GM21526 (cell line): ENCODE measurements at regions not wholly inside any gene's neighbourhood (a gene's known extent, or its start where the extent isn't known, plus 50 kb on each side); places are given as distances from the start of the nearest gene placed in this dataset.
"Not testable (repeated sequence)": the region's sequence is repeated elsewhere in the genome, so short reads cannot be mapped to it uniquely, and the experiment has no call there.

Source experiments
- ATAC-seq: cut with Tn5 transposase; IDR thresholded peaks from one replicate; pipeline ENCODE4 v1.9.1; 2021; ENCODE audit warnings: moderate library complexity; ENCODE audit not compliant: unreplicated experiment, low FRiP score

DNA sequence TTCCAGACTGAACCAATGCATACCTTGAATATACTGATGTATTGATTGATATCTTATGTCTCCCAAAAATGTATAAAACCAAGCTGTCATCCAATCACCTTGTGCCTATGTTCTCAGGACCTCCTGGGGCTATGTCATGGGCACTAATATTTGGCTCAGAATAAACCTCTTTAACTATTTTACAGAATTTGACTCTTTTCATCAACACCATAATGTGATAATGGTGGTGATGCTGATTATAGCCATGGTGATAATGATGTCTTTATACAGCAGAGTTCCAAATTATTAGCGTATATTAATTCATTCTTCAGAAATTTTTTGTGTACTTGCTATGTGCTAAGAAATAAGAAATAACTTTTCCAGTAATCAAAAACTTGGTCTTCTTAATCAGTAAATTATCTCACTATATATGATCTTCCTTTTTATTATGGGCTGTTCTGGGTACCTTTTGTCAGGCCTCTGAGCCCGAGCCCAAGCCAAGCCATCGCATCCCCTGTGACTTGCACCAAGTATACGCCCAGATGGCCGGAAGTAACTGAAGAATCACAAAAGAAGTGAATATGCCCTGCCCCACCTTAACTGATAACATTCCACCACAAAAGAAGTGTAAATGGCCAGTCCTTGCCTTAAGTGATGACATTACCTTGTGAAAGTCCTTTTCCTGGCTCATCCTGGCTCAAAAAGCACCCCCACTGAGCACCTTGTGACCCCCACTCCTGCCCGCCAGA lies 496.2 kb upstream of the MMS22L start:
- not testable (repeated sequence) for ATAC-seq

GRCh38 chr6:97790926-97791590 lies 508.0 kb upstream of the MMS22L start:
- ATAC-seq = no peak

- no peak for ATAC-seq
These were observed 522.6 kb upstream of the MMS22L start for GRCh38 chr6:97805596-97805995.

DNA sequence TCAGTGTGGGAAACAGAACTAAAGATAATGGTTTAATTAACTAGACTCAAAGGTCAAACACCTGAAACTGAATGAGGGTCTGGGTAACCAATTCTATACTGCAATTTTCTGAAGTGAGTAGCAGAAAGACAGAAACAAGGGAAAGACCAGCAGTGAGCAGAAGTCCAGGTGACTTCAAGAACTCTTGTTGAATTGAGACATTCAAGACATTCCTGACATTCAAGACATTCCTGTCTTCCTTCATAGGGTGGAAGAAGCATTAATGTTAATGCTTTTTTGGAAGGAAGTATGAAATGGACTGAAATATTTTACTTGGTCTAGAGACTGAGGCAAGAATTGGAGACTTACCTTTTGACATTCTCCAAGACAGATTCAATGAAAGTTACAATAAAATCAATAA lies 529.9 kb upstream of the MMS22L start:
- ATAC-seq = no peak

GRCh38 chr6:97813889-97814567 lies 531.0 kb upstream of the MMS22L start:
- ATAC-seq = no peak

DNA sequence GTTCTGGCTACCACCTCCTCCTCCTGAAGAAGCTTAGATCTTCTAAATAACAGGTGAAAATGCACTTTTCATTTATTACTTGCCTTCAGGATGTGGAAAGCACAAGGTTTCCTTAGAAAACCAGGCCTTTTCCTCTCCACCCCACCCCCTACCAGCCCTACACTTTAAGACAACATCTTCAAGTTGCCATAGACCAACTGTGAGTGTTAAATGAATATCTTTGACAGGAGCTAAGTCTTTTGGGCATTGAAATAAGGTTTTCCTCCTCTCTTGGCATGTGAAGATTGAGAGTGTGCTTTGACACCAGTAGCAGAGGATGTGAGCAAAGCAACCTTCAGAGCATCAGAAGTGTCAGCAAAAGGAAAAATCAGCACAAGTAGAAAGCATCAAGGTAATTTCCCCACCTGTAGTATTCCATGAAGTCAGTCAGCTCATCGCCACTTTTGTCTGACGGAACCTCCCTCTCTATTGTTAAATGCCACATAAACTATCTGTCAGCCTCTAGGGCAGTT lies 532.3 kb upstream of the MMS22L start:
- no peak for ATAC-seq

DNA sequence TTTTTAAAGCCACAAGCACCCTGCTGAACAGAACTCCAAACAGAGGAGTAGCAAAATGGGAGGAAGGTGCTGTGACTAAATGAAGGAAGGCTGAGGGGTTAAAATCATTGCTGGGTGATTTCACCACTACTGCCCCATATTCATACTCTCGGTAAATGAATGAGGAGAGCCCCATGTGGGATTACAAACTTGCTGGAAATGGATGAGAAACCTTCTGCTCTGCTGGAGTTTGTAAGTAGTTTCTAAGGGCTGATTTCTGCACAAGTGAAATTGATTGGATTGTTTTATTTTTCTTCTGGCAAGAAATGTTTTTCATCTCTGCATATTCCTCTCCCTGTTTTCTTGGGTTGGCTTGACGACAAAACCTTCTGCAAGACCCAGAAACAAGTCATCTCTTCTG lies 533.5 kb upstream of the MMS22L start:
- no peak for ATAC-seq

DNA sequence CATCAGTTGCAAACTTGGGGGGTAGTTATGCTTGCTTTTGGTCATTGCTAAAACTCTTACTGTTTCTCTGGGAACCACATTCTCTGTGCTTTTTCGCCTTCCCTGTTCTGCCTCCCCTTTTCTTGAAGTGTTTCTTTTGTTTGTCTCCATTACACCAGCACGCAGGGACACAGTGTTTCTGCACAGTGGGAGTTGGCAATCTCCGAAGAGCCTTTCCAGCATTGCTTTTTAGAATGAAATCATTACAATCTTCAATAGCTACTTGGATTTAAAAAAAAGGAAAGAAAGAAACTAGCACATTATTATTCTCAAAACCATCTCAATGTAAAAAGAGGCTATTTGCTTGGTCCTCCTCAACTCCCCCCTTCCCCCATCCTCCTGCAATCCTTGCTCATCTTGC lies 536.7 kb upstream of the MMS22L start:
- no peak for ATAC-seq

DNA sequence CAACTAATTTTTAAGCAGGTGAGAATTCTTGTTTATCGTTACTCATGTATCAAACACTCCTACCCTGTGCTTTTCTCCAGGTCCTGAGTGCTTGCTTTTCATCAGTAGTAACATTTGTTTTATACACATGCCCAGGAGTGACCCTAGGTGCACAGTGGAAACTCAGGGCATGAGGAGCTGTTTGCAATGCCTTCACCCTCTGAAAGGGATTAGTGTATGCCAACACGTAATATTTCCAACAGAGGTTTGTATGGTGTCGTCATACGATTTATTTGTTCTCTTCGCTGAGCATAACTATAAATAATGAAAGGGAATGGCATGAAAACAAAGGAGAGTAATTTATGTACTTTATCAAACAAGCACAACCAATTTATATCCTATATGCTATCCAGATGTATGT lies 537.4 kb upstream of the MMS22L start:
- ATAC-seq = no peak

- ATAC-seq = no peak
These were observed 539.6 kb upstream of the MMS22L start for GRCh38 chr6:97822632-97823031.

DNA sequence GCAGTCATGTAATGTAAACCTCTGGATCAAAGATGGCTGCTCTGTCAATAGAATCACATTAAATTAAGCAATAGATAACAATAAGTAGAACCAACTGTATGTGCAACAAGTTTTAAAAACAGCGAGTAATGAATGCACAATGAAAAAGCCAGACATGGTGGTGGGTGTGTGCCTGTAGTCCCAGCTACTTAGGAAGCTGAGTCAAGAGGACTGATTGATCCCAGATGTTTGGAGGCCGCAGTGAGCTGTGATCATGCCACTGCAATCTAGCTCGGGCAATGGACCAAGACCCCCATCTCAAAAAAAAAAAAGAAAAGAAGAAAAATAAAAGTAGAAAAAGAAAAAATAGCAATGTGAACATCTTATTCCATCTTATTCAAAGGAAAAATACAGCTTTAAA lies 558.7 kb upstream of the MMS22L start:
- ATAC-seq = no peak

GRCh38 chr6:97842521-97842920 lies 559.5 kb upstream of the MMS22L start:
- no peak for ATAC-seq

DNA sequence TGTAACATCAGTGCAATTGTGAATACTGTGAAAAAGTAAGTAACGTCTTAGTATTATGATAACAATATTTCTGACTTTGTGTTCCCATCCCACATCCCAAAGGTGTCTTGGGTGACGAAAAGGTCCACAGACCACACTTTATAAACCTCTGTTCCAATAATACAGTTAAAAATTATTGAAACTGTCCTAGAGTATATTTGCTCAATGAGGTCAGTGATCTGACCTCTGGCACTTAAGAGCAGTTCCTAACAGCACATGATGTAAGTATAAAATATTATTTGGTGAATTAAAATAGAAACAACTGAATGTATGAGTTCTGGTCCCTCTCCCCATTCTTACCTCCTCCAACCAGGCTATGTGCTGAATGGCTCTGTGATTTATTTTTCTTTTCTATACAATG lies 566.4 kb upstream of the MMS22L start:
- ATAC-seq = no peak

DNA sequence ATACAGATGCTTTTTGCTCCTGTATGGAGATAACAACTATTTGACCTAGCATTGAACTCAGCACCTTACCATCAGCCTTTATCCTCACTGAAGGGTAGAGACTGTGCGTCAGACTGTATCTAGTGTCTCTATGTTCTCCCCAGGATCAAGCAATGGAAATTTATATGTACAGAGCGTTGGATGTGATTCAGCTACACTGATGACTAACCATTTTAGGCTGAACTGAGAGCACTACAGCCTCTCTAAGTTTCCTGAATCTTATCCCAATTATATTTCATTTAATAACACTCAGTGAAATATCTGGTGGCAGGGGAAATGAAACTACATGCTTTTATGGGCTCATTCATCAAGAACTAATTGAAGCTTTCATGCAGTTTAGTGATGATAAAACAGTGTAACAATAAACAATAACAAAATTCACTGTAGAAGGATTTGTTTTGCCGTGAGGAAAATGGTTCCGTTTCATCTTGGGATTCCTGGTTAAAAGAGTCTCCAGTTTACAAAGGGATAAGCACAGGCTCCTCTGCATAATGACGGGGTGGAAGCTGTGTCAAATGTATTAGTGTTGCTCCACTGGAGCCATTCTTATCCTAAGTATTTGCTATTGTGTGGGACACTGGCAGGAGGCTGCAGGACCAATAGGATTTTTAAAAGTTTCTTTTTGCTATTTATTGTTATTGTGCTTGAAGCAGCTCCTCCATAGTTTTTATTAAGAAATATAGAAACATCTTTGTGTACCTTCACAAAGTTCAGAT lies 567.6 kb upstream of the MMS22L start:
- no peak for ATAC-seq

- no peak for ATAC-seq
These were observed 580.7 kb upstream of the MMS22L start for GRCh38 chr6:97863697-97864096.

DNA sequence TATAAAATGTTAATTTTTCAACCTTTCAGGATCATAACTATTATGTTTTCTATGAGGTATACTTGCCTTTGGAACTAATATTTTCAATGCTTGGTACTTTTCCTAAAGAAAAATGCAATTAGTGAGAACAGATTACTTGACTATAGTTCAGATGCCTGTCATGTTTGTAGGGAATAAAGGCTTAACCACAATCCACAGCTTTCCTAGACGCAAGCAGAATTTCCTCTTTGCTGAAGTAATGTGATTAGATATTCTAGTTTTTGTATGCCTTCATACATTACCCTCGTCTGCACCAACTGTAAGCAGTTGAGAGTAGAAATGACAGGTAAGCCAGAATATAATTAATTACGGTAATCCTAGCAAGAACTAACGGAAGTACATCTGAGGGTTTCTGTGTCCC lies 581.4 kb upstream of the MMS22L start:
- no peak for ATAC-seq

- ATAC-seq = no peak
These were observed 581.8 kb upstream of the MMS22L start for GRCh38 chr6:97864826-97865225.

DNA sequence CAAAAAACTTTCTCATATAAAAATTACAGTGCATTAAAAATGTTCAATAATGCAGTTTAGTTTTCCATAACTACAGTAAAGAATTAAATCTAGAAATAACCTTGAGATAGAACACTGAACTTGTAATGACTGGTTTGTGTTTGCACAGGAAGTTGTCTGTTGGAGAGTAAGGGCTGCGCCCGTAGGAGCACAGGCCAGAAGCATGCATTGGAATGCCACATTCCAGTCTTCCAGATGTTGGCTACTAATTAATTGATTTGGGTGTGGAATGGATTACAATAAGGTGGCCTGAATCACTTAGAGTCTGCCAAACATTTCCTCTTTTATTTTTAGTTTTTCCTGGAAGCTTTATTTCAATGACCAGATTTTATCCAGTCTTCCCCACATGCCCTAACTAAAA lies 582.6 kb upstream of the MMS22L start:
- ATAC-seq = no peak

DNA sequence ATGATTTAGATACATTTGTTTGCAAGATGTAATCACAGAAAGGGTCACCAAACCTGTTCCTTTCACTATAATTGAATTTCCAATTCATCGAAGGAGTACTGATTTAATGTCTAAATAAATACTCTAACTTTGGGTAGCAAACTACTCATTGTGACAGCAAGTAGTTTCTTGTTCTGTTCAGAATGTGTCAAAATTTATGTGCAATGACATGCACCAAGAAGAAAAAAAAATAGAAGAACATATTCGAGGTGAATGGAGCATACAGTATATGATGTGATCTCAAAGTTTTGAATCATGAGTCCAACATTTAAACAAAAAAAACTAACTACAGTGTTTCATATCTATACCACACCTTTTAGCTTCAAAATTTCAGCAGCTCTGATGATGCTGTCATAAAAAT lies 583.6 kb upstream of the MMS22L start:
- ATAC-seq = no peak

GRCh38 chr6:97867177-97867576 lies 584.2 kb upstream of the MMS22L start:
- ATAC-seq = no peak

DNA sequence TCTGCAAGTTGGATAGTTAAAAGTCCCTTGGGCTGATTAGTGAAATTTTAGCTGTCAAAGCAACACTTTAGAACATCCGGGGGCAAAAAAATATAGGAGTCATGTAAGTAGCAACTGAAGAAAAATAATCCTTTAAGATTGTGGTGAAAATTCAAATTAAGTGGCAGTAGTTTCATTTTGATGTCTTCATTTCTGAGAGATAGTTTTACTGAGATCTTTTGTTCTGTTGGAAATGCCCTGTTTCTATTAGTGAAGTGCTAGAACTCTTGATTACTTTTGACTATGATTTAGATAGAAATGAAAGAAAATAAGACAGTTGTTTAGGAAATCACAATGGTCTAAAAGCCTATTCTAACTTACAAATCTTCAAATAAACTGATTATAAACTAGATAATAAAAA lies 587.3 kb upstream of the MMS22L start:
- no peak for ATAC-seq
